H1 (cell line): ENCODE measurements at regions not wholly inside any gene's neighbourhood (a gene's known extent, or its start where the extent isn't known, plus 50 kb on each side); places are given as distances from the start of the nearest gene placed in this dataset.

ENCODE experiments used
- CTCF ChIA-PET: fragments of 300-600 bp; sonication (Branson Sonifier 250); formaldehyde crosslinking; loops from one replicate; lab custom pipeline; 2021; ENCODE audit not compliant: partially characterized antibody; lab: Charles Lee
- POLR2A ChIA-PET: fragments of 300-600 bp; sonication (Branson Sonifier 250); formaldehyde crosslinking; loops from one replicate; lab custom pipeline; 2021; ENCODE audit warnings: inconsistent platforms; ENCODE audit not compliant: partially characterized antibody; lab: Charles Lee
- DNase-seq, 2 experiments: peaks; one replicate each; pipeline versions ENCODE4 v3.0.0 to v3.0.0-alpha.2; 2010 to 2022; ENCODE audit warnings: low spot score in 2 of 2, low read depth in 1 of 2, mixed read lengths in 1 of 2
- FAIRE-seq: peaks from 2 replicates; lab custom pipeline; 2011; peaks lifted over from hg19 to GRCh38; lab: Jason Lieb, UNC
- H2AFZ ChIP-seq: 2 replicates; pipeline ENCODE4 v1.8.1; 2012; ENCODE audit warnings: low read length, inconsistent platforms
- H2AK5ac ChIP-seq: 2 replicates; pipeline ENCODE4 v1.6.1; 2013; ENCODE audit warnings: low read depth, low read length
- H2BK120ac ChIP-seq: replicated peaks from 2 replicates; pipeline ENCODE3; 2013; ENCODE audit warnings: low read depth, low read length, inconsistent platforms
- H2BK12ac ChIP-seq: 2 replicates; pipeline ENCODE4 v1.6.1; 2013; ENCODE audit warnings: low read depth, low read length
- H2BK15ac ChIP-seq: 2 replicates; pipeline ENCODE4 v1.6.1; 2013; ENCODE audit warnings: low read length
- H2BK20ac ChIP-seq: 2 replicates; pipeline ENCODE4 v1.6.1; 2013; ENCODE audit warnings: low read length
- H2BK5ac ChIP-seq: 2 replicates; pipeline ENCODE4 v1.6.1; 2013; ENCODE audit warnings: low read depth, low read length
- H3K14ac ChIP-seq: 2 replicates; pipeline ENCODE4 v1.6.1; 2013; ENCODE audit warnings: inconsistent platforms; ENCODE audit not compliant: insufficient read length
- H3K18ac ChIP-seq: 2 replicates; pipeline ENCODE4 v1.6.1; 2013; ENCODE audit warnings: low read length; ENCODE audit errors: extremely low read depth
- H3K23ac ChIP-seq: 2 replicates; pipeline ENCODE4 v1.6.1; 2013; ENCODE audit warnings: inconsistent platforms; ENCODE audit not compliant: insufficient read length
- H3K23me2 ChIP-seq: 2 replicates; pipeline ENCODE4 v1.6.1; 2013; ENCODE audit warnings: low read depth, low read length
- H3K27ac ChIP-seq: 2 replicates; pipeline ENCODE4 v1.6.1; 2011; ENCODE audit warnings: low read depth, low read length, inconsistent platforms
- H3K27me3 ChIP-seq, 4 experiments: replicated peaks in 1 of 4; 1 replicate in 1 of 4; 2 replicates in 3 of 4; pipeline versions ENCODE4 v1.6.1 to v1.8.1; 2011 to 2013; ENCODE audit warnings: low read length in 3 of 4, mild to moderate bottlenecking in 3 of 4, inconsistent platforms in 2 of 4, mixed read lengths in 2 of 4, moderate library complexity in 1 of 4; ENCODE audit not compliant: control insufficient read depth in 3 of 4, insufficient read depth in 3 of 4; ENCODE audit errors: extremely low read depth in 1 of 4
- H3K36me3 ChIP-seq, 4 experiments: 2 replicates each; pipeline versions ENCODE4 v1.6.1 to v1.8.1; 2011 to 2013; ENCODE audit warnings: mild to moderate bottlenecking in 4 of 4, low read length in 3 of 4, moderate library complexity in 2 of 4, control low read depth in 1 of 4, inconsistent platforms in 1 of 4; ENCODE audit not compliant: insufficient read depth in 4 of 4, control insufficient read depth in 2 of 4
- H3K4ac ChIP-seq: replicated peaks from 2 replicates; pipeline ENCODE3; 2013; ENCODE audit warnings: low read length, low read depth, mixed read lengths, inconsistent platforms; ENCODE audit not compliant: insufficient read length
- H3K4me1 ChIP-seq, 4 experiments: replicated peaks in 1 of 4; 1 replicate in 1 of 4; 2 replicates in 3 of 4; pipeline versions ENCODE4 v1.6.1 to v1.8.1; 2011 to 2013; ENCODE audit warnings: low read length in 3 of 4, inconsistent platforms in 2 of 4, mixed read lengths in 1 of 4; ENCODE audit not compliant: insufficient read depth in 4 of 4, control insufficient read depth in 3 of 4
- H3K4me2 ChIP-seq, 2 experiments: 2 replicates each; pipeline versions ENCODE4 v1.6.1 to v1.8.1; 2011 to 2013; ENCODE audit warnings: low read depth in 2 of 2, low read length in 2 of 2, control low read depth in 1 of 2, inconsistent platforms in 1 of 2, mild to moderate bottlenecking in 1 of 2; ENCODE audit not compliant: insufficient read depth in 1 of 2
- H3K4me3 ChIP-seq, 4 experiments: fragments of 200-600, 300-600 bp in 1 of 4; sonication (generic), shearing (Covaris generic), sonication (Bioruptor Twin) in 1 of 4; 2 replicates each; pipeline versions ENCODE4 v1.5.1 to v1.8.1; 2011 to 2016; ENCODE audit warnings: low read length in 4 of 4, low read depth in 3 of 4, control low read depth in 2 of 4, inconsistent platforms in 2 of 4, mild to moderate bottlenecking in 2 of 4, mixed read lengths in 1 of 4, moderate library complexity in 1 of 4; ENCODE audit not compliant: insufficient read depth in 2 of 4; ENCODE audit errors: extremely low read depth in 1 of 4
- H3K56ac ChIP-seq: replicated peaks from 2 replicates; pipeline ENCODE3; 2013; ENCODE audit warnings: low read depth, mild to moderate bottlenecking, mixed read lengths, low read length, inconsistent platforms; ENCODE audit not compliant: insufficient read length
- H3K79me1 ChIP-seq: 2 replicates; pipeline ENCODE4 v1.6.1; 2013; ENCODE audit warnings: low read depth, low read length, control low read depth
- H3K79me2 ChIP-seq, 2 experiments: 2 replicates each; pipeline versions ENCODE4 v1.6.1 to v1.8.1; 2012 to 2013; ENCODE audit warnings: low read length in 2 of 2, mild to moderate bottlenecking in 2 of 2, inconsistent platforms in 1 of 2; ENCODE audit not compliant: insufficient read depth in 2 of 2, control insufficient read depth in 1 of 2
- H3K9ac ChIP-seq, 4 experiments: replicated peaks in 1 of 4; 1 replicate in 1 of 4; 2 replicates in 3 of 4; pipeline versions ENCODE4 v1.6.1 to v1.8.1; 2011 to 2013; ENCODE audit warnings: low read depth in 3 of 4, low read length in 3 of 4, control low read depth in 2 of 4, mild to moderate bottlenecking in 2 of 4, moderate library complexity in 2 of 4, inconsistent platforms in 1 of 4; ENCODE audit errors: extremely low read depth in 1 of 4
- H3K9me3 ChIP-seq, 2 experiments: 2 replicates each; pipeline versions ENCODE4 v1.6.1 to v1.8.1; 2012 to 2013; ENCODE audit warnings: mild to moderate bottlenecking in 2 of 2, moderate library complexity in 2 of 2, control low read depth in 1 of 2, inconsistent platforms in 1 of 2, low read depth in 1 of 2, low read length in 1 of 2, mixed read lengths in 1 of 2; ENCODE audit not compliant: insufficient read depth in 2 of 2
- H4K20me1 ChIP-seq, 2 experiments: replicated peaks in 1 of 2; 2 replicates each; pipeline versions ENCODE3 to v1.8.1; 2011 to 2013; ENCODE audit warnings: inconsistent platforms in 2 of 2, low read length in 2 of 2, mild to moderate bottlenecking in 1 of 2; ENCODE audit not compliant: insufficient read depth in 2 of 2, control insufficient read depth in 1 of 2
- H4K5ac ChIP-seq: 2 replicates; pipeline ENCODE4 v1.6.1; 2013; ENCODE audit warnings: low read length, low read depth, mixed read lengths, inconsistent platforms; ENCODE audit not compliant: insufficient read length
- H4K8ac ChIP-seq: 2 replicates; pipeline ENCODE4 v1.8.0; 2013; ENCODE audit warnings: mild to moderate bottlenecking, moderate library complexity, low read length, inconsistent platforms; ENCODE audit not compliant: insufficient read depth; ENCODE audit errors: extremely low read depth
- H4K91ac ChIP-seq: replicated peaks from 2 replicates; pipeline ENCODE3; 2013; ENCODE audit warnings: low read length, mixed read lengths, inconsistent platforms; ENCODE audit not compliant: insufficient read length
- BCL11A ChIP-seq, 2 experiments: IDR thresholded peaks; one replicate each; pipeline ENCODE4 v1.6.1; 2011; ENCODE audit warnings: low read depth in 2 of 2, low read length in 2 of 2, mild to moderate bottlenecking in 2 of 2
- CBX8 ChIP-seq: fragments of 300-800, 300-1000 bp; sonication (generic); IDR thresholded peaks from 2 replicates; pipeline ENCODE4 v1.7.1; 2016; ENCODE audit warnings: low read depth, low read length, borderline replicate concordance
- CHD1 ChIP-seq: IDR thresholded peaks from 2 replicates; pipeline ENCODE4 v1.6.1; 2012; ENCODE audit warnings: low read depth, low read length, improper control_type of control experiment
- EGR1 ChIP-seq: IDR thresholded peaks from 2 replicates; pipeline ENCODE4 v1.6.1; 2011; ENCODE audit warnings: low read depth, low read length, borderline replicate concordance
- EP300 ChIP-seq, 2 experiments: IDR thresholded peaks; 1 replicate in 1 of 2; 2 replicates in 1 of 2; pipeline ENCODE4 v1.6.1; 2011 to 2012; ENCODE audit warnings: low read depth in 2 of 2, low read length in 2 of 2, mild to moderate bottlenecking in 2 of 2, borderline replicate concordance in 1 of 2, inconsistent platforms in 1 of 2, moderate library complexity in 1 of 2
- FOSL1 ChIP-seq: IDR thresholded peaks from 2 replicates; pipeline ENCODE4 v1.6.1; 2011; ENCODE audit warnings: mild to moderate bottlenecking, low read depth, low read length, moderate library complexity; ENCODE audit not compliant: insufficient read depth
- JUND ChIP-seq: IDR thresholded peaks from 2 replicates; pipeline ENCODE4 v1.6.1; 2011; ENCODE audit warnings: mild to moderate bottlenecking, improper control_type of control experiment, low read length
- NRF1 ChIP-seq: IDR thresholded peaks from 2 replicates; pipeline ENCODE4 v1.6.1; 2011; ENCODE audit warnings: mild to moderate bottlenecking, low read depth, low read length, improper control_type of control experiment
- PHF8 ChIP-seq: fragments of 200-600 bp; sonication (generic); conservative IDR thresholded peaks from 2 replicates; pipeline ENCODE4 v1.7.1; 2012; ENCODE audit warnings: low read depth, mild to moderate bottlenecking, inconsistent platforms, low read length, moderate library complexity
- SP1 ChIP-seq: IDR thresholded peaks from 2 replicates; pipeline ENCODE4 v1.6.1; 2011; ENCODE audit warnings: low read depth, low read length
- TAF1 ChIP-seq: IDR thresholded peaks from 2 replicates; pipeline ENCODE4 v1.6.1; 2011; ENCODE audit warnings: mild to moderate bottlenecking, low read depth, low read length
- TAF7 ChIP-seq: optimal IDR thresholded peaks from 2 replicates; pipeline ENCODE3; 2011; ENCODE audit warnings: low read depth, mild to moderate bottlenecking, inconsistent platforms, low read length, moderate library complexity, borderline replicate concordance
- TCF12 ChIP-seq: IDR thresholded peaks from 2 replicates; pipeline ENCODE4 v1.6.1; 2011; ENCODE audit warnings: low read depth, mild to moderate bottlenecking, low read length
- WGBS, 2 experiments: shearing (Covaris generic) in 1 of 2; methylation state at CpG; one replicate each; pipeline versions ENCODE4 v1.1.6 to v1.1.7; 2013 to 2015; ENCODE audit warnings: low lambda C conversion rate in 2 of 2, mixed read lengths in 2 of 2, inconsistent platforms in 1 of 2, low coverage in 1 of 2, missing lambda C conversion rate in 1 of 2; ENCODE audit not compliant: insufficient replicate concordance in 2 of 2, insufficient coverage in 1 of 2, insufficient read length in 1 of 2; ENCODE audit errors: extremely low coverage in 1 of 2, missing lambda C conversion rate in 1 of 2; 5-methylcytosine and 5-hydroxymethylcytosine counted together

DNA sequence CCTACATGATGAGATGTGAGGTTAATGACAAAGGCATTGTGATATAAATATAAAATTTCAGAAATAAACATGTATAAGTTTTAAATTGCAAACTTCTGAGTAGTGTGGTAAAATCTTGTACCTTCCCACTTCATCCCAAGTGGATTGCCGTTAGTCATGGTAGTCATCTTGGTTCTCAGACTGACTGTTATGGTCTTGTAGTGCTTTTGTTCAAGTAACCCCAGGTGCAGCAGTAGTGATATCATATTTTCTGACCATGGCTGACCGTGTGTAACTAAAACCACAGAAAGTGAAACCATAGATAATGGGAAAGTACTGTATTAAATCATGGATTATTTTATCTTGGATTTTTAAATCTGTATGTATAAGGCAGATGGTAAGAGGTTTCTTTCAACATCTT, 74.8 kb upstream of the SLIT2 start:
- WGBS, 2 experiments = 97% methylated on average over 2 of the region's 2 CpGs; no CpG with 5 or more reads in 1 of the 2 experiments
- H2BK5ac ChIP-seq = no peak overlapping the region
- H3K9me3 ChIP-seq = peaks cover 0 to 8% of the 10 kb centered on the region in 2 experiments; a peak in 1 of 4 replicates
- H4K8ac ChIP-seq = no peak overlapping the region
- TF ChIP-seq TCF12 (no peak), SP1 (no peak), CHD1 (no peak), NRF1 (no peak), EP300 (IDR thresholded peaks at IDR 0.05; ENCODE audit: borderline replicate concordance in 1 of 2, low read depth in 2 of 2, low read length in 2 of 2) (no peak), CBX8 (no peak), TAF7 (no peak), FOSL1 (no peak), EGR1 (no peak), PHF8 (no peak), BCL11A (IDR thresholded peaks at IDR 0.05; ENCODE audit: low read depth in 2 of 2, low read length in 2 of 2) (no peak), TAF1 (no peak), JUND (no peak)
- no peaks in the 10 kb centered on the region for H3K27me3 ChIP-seq
- no peak overlapping the region for H2BK120ac ChIP-seq
- H3K27ac ChIP-seq = no peak overlapping the region
- H3K36me3 ChIP-seq = no peaks in the 10 kb centered on the region
- H3K4me1 ChIP-seq = no peaks in the 10 kb centered on the region
- H3K79me1 ChIP-seq = no peaks in the 10 kb centered on the region
- FAIRE-seq (no peak), DNase-seq (no peak)
- no peak overlapping the region for H3K4me2 ChIP-seq
- H4K5ac ChIP-seq = no peak overlapping the region
- H3K23me2 ChIP-seq = no peaks in the 10 kb centered on the region
- no peak overlapping the region for H2AK5ac ChIP-seq
- H3K56ac ChIP-seq = no peak overlapping the region
- no peak overlapping the region for H2AFZ ChIP-seq
- no peaks in the 10 kb centered on the region for H4K20me1 ChIP-seq
- H2BK15ac ChIP-seq = no peak overlapping the region
- H3K79me2 ChIP-seq = no peaks in the 10 kb centered on the region
- no peak overlapping the region for H3K14ac ChIP-seq
- no peak overlapping the region for H2BK12ac ChIP-seq
- ChIA-PET POLR2A (no interaction called here), CTCF (no interaction called here)
- no peak overlapping the region for H2BK20ac ChIP-seq
- H3K23ac ChIP-seq = no peak overlapping the region
- no peak overlapping the region for H4K91ac ChIP-seq
- H3K4me3 ChIP-seq = no peak overlapping the region
- H3K9ac ChIP-seq = no peak overlapping the region
- H3K4ac ChIP-seq = no peak overlapping the region
- no peak overlapping the region for H3K18ac ChIP-seq
